ENCODE measurements at regions not wholly inside any gene's neighbourhood (a gene's known extent, or its start where the extent isn't known, plus 50 kb on each side); places are given as distances from the start of the nearest gene placed in this dataset.

DNA sequence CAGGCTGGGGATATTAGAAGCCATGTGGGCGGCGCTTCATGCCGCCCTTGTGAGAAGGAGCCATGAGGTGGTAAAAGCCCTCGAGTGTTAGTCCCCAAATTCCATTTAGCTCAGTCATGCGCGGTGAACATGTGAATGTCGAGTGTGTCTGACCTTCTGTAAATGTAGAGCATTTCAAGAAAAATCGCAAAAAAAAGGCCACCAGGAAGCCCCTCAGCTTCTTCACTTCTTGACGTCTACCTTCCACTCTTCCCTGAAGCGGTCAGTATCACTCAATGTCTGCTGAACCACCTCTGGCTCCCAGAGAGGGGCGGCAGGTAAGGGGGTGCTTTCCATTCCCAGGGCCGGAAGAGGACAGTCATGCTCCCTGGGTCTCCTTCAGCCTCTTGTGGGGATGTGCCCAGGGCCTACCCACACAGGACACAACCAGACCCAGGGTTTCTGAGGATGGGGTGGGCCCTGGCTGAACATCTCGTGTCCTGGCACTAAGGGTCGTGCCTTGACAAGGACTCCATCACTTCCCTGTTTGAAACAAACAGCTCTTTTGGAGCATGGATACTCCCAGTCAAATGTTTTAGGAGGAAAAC is 274.9 kb downstream of the FAM43A start:
- no peak overlapping the region for H3K4me3 ChIP-seq (ENCODE audit: low read depth, low read length)
- TF ChIP-seq, protein P1, sequence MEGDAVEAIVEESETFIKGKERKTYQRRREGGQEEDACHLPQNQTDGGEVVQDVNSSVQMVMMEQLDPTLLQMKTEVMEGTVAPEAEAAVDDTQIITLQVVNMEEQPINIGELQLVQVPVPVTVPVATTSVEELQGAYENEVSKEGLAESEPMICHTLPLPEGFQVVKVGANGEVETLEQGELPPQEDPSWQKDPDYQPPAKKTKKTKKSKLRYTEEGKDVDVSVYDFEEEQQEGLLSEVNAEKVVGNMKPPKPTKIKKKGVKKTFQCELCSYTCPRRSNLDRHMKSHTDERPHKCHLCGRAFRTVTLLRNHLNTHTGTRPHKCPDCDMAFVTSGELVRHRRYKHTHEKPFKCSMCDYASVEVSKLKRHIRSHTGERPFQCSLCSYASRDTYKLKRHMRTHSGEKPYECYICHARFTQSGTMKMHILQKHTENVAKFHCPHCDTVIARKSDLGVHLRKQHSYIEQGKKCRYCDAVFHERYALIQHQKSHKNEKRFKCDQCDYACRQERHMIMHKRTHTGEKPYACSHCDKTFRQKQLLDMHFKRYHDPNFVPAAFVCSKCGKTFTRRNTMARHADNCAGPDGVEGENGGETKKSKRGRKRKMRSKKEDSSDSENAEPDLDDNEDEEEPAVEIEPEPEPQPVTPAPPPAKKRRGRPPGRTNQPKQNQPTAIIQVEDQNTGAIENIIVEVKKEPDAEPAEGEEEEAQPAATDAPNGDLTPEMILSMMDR (IDR thresholded peaks at IDR 0.05; ENCODE audit: low read depth, low read length): no peak

DNA sequence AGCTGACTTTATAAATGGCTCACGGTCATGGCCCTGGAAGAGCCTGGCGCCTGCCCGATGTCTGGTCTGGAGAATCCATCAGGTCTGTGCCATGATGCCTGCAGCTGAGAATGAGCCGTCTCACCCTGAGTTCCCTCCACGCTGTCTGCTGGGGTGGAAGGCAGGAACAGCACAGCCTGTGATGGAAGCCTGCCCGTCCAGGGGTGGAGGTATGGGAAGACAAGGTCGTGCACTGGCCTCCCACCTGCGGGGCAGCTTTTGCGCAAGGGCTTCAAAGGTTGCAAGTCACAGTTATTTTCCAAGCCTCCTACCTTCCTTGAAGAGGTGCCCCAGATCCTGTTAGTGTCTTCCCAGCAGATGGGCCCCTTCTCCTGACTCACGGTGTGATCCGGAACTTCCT is 275.5 kb downstream of the FAM43A start:
- no peak overlapping the region for H3K4me3 ChIP-seq (ENCODE audit: low read depth, low read length)
- TF ChIP-seq, protein P1 (IDR thresholded peaks at IDR 0.05; ENCODE audit: low read depth, low read length): no peak

DNA sequence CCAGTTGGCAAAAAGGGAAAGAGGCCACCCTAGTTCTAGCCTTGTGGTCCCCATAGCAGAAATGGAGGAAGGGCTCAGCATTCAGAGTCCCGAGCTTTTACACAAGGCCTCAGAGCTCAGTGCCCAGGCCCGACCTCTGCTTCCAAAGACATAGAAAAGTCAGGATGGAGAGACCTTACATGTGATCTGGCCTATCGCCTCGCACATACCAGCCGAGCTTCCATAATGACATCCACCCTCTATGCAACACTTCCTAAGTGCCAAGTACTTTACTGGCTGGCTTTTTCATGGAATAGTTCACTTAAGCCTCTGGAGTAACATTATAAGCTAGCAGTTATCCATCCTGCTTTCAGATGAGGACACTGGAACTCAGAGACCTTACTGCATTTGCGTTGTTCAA is 275.9 kb downstream of the FAM43A start:
- TF ChIP-seq, protein P1 (IDR thresholded peaks at IDR 0.05; ENCODE audit: low read depth, low read length): no peak

DNA sequence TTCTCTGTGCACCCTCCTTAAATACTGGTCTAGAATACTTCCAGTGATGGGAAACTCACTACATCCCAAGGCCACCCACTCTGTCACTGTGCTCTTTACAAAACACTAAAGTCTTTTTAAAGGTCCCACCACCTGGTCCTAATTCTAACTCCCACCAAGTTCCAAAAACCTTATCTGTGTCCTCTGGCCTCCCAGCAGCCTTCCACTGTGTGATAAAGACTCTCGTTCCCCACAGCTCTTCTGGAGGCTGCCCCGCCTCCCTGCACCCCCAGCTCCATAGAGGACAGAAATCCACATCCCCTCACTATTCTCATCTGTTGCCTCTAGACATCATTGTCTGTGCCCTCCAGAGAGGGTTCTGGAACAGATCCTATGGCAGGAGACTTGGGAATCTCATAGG is 276.4 kb downstream of the FAM43A start:
- TF ChIP-seq, protein P1 (IDR thresholded peaks at IDR 0.05; ENCODE audit: low read depth, low read length): no peak
- no peak overlapping the region for H3K4me3 ChIP-seq (ENCODE audit: low read depth, low read length)

More for the DNA sequence above, 275.9 kb downstream of the FAM43A start:
- no peak overlapping the region for H3K4me3 ChIP-seq (ENCODE audit: low read depth, low read length)

DNA sequence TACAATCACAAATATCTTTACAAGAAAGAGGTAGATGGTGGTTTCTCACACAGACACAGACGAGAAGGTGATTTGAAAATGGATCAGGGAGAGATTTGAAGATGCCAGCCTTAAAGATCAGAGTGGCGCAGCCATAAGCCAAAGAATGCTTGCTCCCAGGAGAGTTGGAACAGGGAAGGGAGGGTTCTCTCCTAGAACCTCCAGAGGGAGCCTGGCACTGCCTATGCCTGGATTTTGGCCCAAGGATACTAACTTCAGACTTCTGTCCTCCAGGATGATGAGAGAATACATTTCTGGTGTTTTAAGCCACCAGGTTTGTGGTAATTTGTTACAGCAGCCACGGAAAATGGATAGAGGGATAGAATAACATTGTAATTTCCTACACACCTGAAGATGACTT is 279.1 kb downstream of the FAM43A start:
- TF ChIP-seq, protein P1 (IDR thresholded peaks at IDR 0.05; ENCODE audit: low read depth, low read length): no peak
- H3K4me3 ChIP-seq (ENCODE audit: low read depth, low read length): no peak overlapping the region

DNA sequence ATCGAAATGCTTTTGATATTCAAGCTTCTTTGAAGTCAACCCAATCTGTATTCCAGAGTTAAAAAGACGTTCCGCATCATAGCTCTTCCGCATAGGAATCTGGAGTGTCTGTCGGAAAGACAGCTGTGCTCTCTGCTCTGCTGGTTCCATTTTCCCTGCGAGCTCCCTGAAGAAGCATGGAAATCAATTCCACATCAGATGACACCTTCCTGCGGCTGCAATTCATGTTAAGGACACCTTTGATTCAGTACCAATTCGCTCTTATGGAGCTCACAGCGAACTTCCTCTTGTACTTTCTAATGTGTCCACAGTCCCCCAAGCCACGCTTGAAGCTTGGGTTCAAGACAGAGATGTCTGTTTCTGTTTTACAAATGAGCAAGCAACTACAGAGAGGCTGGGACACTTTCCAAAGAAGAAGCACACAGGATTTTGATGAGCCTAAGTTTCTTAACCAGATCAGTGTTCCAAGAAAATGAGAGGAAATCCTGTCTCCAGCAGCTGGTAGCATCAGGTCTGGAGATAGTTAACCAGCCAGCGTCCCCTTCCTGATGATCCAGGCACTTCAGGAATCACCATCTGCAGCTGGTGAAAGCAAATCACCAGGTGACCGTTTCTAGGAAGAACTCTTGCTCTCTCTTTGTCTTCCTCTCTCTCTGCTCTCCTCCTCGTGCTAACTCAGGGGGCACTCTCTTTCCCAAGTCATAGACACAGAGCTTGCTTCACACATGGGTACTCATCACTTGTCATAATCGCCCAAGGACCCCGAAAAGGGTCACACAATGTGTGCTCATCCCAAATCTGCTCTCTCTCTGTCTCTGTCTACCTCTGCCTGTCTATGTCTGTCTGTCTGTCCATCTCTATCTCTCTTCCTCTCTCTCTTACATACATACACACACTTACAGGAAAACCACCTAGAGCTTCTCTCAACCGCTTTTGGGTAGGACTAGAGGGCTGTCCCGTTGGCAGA is 281.8 kb downstream of the FAM43A start:
- TF ChIP-seq, protein P1 (IDR thresholded peaks at IDR 0.05; ENCODE audit: low read depth, low read length): no peak
- H3K4me3 ChIP-seq (ENCODE audit: low read depth, low read length): no peak overlapping the region

DNA sequence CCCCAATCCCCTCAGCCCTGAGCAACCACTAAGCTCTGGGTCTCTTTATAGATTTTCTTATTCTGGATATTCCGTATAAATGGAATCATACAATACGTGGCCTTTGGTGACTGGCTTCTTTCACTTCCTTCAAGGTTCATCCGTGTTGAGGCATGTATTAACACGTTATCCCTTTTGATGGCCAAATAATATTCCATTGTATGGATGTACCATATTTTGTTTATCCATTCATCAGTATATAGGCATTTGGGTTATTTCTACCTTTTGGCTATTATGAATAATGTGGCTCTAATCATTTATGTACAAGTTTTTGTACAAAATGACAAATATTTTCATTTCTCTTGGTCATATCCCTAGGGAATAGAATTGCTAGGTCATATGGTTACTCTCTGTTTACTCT is 284.4 kb downstream of the FAM43A start:
- H3K4me3 ChIP-seq (ENCODE audit: low read depth, low read length): no peak overlapping the region
- TF ChIP-seq, protein P1 (IDR thresholded peaks at IDR 0.05; ENCODE audit: low read depth, low read length): no peak
